Glomerular visceral epithelial cell (primary cell): ENCODE measurements at regions not wholly inside any gene's neighbourhood (a gene's known extent, or its start where the extent isn't known, plus 50 kb on each side); places are given as distances from the start of the nearest gene placed in this dataset.

Experiments used
- DNase-seq: peaks from one replicate; pipeline ENCODE4 v3.0.0-alpha.2; 2016; ENCODE audit errors: extremely low spot score

DNA sequence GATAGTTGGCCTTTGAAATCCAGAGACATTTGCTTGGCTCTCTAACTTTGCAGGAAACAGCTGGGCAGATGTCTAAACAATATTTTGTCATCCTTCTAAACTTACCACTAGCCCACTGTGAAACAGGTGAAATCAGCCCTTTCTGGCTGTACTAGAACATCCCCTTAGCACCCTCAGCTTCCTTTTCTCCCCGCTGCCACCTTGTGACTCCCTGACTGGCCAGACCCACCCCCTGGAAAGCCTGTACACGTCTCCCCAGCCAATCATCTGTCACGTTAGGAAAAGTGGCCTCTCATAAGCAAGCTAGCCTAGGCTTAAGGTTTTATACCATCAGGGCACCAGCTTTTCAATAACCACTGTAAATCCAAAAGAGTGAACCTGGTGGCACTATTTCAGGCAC is 88.6 kb upstream of the E2F3 start:
- DNase-seq = no peak

DNA sequence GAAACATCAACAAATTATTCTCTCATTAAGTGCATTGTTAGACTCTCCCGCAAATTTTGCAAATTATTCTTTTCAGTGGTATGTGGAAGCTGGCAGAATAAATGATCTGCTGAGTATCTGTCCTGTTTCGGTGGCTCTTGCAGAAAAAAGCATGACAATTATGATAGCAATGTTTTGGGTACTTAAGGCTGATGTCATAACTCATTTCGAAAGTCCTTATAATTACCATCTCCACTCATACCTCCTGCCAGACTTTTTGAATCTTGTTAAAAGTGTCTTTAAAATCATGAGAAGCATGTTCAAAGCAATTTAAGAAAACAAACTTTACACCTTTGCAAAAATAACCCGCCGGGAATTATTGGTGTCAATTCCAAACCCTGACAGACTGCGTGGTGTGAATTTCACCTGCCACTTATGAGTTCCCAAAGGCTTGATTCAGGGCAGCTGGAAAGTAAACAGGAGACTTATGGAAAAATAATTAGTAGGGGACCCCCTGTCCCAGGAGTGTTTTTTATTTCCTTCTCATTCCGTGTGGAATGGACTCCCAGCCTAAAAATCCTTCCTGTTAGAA is 87.6 kb upstream of the E2F3 start:
- DNase-seq = no peak

DNA sequence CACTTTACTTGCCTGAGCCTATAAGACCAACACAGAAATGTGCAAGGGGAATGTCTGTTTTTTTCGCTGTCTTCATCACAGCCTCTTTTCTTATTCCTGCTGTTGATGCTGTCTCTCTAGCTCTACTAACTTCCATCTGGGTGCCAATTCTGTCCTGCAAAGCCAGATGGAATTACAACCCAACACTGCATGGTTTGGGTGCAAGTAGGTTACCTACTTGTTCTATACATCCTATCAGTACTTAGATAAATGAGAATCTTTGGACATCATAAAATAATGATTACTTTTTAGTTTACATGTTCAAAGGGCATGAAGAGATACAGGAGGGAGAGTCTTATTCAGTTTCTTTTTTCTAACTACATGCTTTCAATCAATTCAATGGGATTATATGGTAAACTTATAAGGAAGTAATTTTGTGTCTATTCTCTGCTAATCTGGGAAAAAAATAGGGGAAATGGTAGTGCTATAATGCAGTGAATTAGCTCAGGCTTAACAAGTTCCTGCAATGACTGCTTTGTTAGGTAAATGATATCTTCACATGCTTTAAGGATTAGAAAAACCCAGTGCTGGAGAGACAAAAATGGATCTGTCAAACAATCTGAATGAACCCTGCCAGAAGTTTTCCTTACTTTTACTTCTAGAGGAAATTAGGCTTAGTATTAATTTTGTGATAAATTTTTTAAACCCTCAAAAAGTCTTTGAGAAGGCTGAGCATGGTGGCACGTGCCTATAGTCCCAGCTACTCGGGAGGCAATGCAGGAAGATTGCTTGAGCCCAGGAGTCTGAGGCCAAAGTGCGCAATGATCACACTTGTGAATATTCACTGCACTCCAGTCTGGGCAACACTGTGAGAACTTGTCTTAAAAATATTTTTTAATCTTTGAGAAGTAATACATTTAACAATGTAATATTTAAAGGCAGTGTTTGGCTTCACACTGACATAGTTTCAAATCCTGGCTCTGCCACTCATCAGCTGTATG is 86.5 kb upstream of the E2F3 start:
- no peak for DNase-seq

DNA sequence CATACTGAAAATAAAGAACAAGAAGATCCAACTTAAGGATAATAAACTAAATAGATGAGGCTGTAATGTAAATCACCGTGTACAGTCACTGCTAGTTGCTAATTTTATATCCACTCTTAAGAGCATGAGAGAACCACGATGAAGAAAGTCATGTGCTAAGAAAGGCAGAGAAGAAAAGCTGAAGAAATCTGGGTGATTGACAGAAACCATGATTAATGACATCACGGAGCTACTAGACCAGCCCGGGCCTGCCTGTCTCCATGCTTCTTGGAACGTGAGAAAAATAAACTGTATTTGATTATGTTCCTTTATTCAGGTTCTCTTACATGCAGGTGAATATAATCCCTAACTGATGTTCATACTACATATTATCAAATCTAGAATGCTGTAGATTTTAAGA is 84.2 kb upstream of the E2F3 start:
- no peak for DNase-seq

DNA sequence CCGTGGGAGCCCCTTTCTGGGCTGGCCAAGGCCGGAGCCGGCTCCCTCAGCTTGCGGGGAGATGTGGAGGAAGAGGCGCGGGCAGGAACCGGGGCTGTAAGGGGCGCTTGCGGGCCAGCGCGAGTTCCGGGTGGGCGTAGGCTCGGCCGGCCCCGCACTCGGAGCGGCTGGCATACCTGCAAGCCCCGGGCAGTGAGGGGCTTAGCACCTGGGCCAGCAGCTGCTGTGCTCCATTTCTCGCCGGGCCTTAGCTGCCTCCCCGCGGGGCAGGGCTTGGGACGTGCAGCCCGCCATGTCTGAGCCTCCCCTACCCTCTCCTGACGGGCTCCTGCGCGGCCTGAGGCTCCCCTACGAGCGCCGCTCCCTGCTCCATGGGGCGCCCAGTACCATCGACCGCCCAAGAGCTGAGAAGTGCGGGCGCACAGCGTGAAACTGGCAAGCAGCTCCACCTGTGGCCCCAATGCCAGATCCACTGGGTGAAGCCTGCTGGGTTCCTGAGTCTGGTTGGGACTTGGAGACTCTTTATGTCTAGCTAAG is 82.8 kb upstream of the E2F3 start:
- no peak for DNase-seq

- no peak for DNase-seq
Observed at GRCh38 chr6:20319520-20320357, 81.9 kb upstream of the E2F3 start.

DNA sequence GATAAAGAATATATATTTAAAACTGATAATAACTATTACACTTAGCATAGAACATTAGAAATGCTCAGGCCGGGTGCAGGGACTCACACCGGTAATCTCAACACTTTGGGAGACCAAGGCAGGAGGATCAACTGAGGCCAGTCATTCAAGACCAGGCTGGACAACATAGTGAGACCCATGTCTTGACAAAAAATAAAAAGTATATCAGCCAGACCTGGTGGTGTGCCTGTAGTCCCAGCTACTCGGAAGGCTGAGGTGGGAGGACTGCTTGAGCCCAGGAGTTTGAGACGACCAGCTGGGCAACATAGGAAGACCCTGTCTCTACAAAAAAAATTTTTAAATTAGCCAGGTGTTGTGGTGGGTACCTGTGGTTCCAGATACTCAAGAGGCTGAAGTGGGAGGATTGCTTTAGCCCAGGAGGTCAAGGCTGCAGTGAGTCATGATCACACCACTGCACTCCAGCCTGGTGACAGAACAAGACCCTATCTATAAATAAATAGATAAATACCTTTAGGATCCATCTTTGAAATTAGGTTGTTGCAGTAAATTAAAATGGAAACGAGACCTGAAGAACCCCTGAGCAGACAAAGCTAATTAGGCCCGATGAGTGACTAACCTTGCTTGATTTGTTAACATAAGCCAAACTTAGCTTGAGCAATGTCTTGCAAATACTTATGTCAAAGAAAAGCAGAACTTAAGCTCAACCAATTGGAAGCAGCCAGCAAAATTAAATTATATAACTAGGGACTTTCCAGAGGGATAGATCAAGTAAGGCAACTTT is 75.8 kb upstream of the E2F3 start:
- no peak for DNase-seq

DNA sequence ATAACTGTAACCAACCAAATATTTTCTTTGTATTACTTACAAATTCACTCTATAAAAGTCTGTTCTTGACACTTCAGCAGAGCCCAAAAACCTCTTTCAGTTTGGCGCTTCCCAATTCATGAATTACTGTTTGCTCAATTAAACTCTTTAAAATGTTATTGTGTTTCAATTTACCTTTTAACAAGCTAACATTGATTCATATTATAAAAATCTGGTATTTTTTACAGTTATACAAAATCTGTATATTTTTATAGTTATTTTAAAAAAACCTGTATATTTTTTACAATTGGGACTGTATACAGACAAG is 75.3 kb upstream of the E2F3 start:
- no peak for DNase-seq

DNA sequence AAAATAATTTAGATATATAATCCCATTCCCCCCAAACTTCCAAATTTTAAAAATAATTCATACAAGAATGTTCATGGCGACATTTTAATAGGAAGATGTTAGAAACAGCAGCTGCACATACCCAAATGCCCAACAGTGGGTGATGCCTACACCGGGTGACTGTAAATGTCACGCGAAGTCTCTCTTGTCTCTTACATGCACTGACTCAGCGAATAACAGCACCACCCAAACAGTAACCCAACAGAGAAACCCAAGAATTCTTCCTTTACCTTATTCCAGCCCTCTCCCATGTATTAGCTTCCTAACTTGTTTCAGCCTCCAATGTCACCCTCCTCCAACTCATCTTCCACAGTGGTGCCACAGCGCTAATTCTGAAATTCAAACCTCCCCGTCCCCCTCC is 74.5 kb upstream of the E2F3 start:
- no peak for DNase-seq

GRCh38 chr6:20328266-20328923 is 73.3 kb upstream of the E2F3 start:
- DNase-seq = no peak

- DNase-seq = no peak
Observed at GRCh38 chr6:20328924-20329300, 72.8 kb upstream of the E2F3 start.

- no peak for DNase-seq
Observed at GRCh38 chr6:20331042-20331441, 70.6 kb upstream of the E2F3 start.

- DNase-seq = no peak
Observed at GRCh38 chr6:20331625-20332024, 70.1 kb upstream of the E2F3 start.

- DNase-seq = no peak
Observed at GRCh38 chr6:20332441-20333006, 69.2 kb upstream of the E2F3 start.

DNA sequence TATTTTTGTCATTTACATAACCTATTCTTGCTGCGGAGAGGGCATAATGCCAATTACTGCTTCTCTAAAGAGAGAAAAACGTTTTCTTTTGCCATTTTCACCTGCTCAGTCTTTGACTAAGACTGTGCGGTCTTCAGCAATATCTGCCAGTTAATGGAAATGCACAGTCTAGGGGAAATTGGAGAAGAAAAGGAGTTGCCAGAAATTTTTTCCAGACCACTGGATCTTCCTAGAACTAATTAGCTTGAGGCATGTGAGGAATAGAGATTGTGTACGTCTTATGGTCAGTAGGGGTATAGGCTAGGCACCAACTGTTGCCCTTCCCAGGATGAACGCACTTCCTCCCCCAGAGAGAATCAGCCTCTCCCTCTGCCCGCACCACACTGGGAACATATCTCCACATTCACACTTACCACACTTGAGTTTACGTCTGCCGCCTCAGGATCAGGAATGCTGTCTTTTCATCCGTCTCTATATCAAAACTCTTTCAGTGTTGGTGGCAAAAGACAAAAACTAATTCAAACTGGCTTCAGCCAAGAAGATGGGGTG is 67.9 kb upstream of the E2F3 start:
- no peak for DNase-seq

DNA sequence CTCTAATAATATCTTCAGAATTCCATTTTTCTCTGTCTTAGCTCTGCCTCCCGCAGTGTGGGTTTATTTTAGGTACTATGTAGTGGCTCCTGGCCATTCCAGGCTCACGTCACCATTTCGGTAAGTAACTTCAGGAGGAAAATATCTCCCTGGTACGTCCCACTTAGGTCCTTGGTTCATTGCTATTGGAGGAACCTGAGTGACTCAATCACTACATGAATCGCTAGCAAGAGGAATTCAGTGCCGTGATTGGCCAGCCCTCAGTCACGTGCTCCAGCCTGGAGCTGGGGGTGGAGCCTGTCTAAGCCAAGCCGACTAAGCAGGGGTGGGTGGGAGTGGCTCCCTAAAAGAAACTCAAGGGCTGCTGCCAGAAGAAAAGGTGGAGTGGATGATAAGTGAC is 67.3 kb upstream of the E2F3 start:
- no peak for DNase-seq

- DNase-seq = no peak
Observed at GRCh38 chr6:20334962-20335361, 66.7 kb upstream of the E2F3 start.

GRCh38 chr6:20335872-20336271 is 65.8 kb upstream of the E2F3 start:
- DNase-seq = no peak

DNA sequence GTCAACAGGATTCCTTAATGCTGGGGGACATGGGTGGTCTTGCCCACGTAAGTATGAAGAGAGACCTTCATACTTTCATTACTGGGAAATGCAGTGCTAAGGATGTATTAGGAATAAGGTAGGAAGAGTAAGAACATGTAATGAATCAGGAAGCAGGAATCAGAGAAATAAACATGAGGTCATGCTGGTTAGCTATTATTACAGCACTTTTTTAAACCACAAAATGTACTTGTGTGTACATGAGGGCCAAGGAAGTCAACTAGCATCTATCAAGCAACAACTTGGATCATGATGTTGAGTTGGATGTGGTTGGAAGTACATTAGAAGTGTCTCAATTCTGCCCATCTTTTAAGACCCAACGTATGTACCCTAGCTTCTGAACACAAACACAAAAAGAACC is 63.5 kb upstream of the E2F3 start:
- peak; percentile 20 for DNase-seq

DNA sequence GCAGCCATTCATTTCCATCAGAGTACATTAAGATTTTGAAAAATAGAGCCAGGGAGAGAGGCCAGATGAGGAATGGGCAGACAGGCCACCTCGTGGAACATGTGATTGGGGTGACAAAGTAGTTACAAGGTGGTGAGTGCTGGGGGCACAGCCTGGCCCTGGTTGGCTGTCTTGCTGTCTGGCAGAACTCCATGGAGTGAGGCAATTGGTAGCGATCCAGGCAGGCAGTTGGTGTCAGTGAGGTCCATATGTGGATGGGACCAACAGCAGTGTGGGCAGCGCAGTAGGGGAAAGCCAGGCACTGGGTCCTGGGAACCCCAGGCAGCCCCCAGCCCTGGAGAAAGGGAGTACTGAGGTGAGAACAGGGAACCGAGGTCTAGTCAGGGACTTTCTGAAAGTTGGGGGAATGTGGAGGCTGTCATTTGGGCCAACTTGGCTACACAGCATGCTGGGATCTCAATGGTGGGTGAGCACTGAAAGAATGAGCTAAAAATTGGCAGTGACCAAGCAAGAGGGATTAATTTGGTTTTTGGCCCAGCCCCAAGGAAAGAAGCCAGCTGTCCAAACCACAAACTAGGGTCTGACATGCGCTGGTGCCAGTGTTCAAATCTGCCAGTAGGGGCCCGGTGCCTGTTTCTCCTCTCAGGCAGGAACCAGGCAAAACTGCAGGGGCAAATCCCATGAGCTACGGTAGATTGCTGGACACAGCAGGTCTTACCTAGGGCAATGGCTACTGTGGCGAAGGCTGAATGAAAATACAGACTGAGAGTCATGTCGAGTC is 61.4 kb upstream of the E2F3 start:
- DNase-seq = peak; percentile 9
